OCI-LY3 (cell line): ENCODE measurements at regions not wholly inside any gene's neighbourhood (a gene's known extent, or its start where the extent isn't known, plus 50 kb on each side); places are given as distances from the start of the nearest gene placed in this dataset.

Source experiments
- EZH2phosphoT487 ChIP-seq: fragments of 200-600 bp; shearing (Covaris generic); IDR thresholded peaks from 2 replicates; pipeline ENCODE4 v1.6.1; 2018; ENCODE audit warnings: antibody characterized with exemption, mixed run types, low read depth
- TF ChIP-seq, protein P1 (sequence below): fragments of 200-600, 300-600 bp; sonication (generic); IDR thresholded peaks from 2 replicates; pipeline ENCODE4 v1.5.1; 2014; ENCODE audit warnings: antibody characterized with exemption, low read length, low read depth

DNA sequence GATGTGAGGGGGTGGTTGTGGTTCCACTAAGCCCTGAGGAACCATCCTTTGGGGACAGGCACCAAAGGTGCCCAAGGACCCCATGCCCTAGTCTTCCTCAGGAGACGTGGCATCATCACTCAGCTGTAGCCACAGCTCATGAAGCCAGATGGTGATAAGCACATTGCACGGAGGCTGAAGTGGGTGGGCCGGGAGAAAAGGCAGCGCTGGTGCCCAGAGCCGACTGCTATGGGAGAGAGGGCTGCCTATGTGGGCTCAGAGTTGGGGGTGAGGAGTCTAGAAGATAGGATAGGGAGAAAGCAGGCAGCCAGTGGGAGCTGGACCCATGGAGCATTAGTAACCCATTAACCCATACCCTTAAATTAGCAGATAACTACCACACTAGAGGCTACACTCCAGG lies 325.3 kb downstream of the RPS24 start:
- TF ChIP-seq, protein P1, sequence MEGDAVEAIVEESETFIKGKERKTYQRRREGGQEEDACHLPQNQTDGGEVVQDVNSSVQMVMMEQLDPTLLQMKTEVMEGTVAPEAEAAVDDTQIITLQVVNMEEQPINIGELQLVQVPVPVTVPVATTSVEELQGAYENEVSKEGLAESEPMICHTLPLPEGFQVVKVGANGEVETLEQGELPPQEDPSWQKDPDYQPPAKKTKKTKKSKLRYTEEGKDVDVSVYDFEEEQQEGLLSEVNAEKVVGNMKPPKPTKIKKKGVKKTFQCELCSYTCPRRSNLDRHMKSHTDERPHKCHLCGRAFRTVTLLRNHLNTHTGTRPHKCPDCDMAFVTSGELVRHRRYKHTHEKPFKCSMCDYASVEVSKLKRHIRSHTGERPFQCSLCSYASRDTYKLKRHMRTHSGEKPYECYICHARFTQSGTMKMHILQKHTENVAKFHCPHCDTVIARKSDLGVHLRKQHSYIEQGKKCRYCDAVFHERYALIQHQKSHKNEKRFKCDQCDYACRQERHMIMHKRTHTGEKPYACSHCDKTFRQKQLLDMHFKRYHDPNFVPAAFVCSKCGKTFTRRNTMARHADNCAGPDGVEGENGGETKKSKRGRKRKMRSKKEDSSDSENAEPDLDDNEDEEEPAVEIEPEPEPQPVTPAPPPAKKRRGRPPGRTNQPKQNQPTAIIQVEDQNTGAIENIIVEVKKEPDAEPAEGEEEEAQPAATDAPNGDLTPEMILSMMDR, result no peak
- no peak for TF ChIP-seq EZH2phosphoT487
